NB4 (cell line): ENCODE measurements at regions not wholly inside any gene's neighbourhood (a gene's known extent, or its start where the extent isn't known, plus 50 kb on each side); places are given as distances from the start of the nearest gene placed in this dataset.

Experiments
- DNase-seq: peaks from one replicate; pipeline ENCODE4 v3.0.0; 2010; ENCODE audit warnings: low read depth
- H3K4me3 ChIP-seq: one replicate; pipeline ENCODE4 v1.5.1; 2011; ENCODE audit warnings: mild to moderate bottlenecking, low read depth, low read length, moderate library complexity
- CTCF ChIP-seq: IDR thresholded peaks from one replicate; pipeline ENCODE4 v1.5.1; 2012; ENCODE audit warnings: low read depth, low read length
- MYC ChIP-seq: IDR thresholded peaks from 2 replicates; pipeline ENCODE4 v1.6.1; 2011; ENCODE audit warnings: low read depth, low read length
- POLR2A ChIP-seq: IDR thresholded peaks from 2 replicates; pipeline ENCODE4 v1.6.1; 2011; ENCODE audit warnings: mild to moderate bottlenecking; ENCODE audit not compliant: insufficient read length; ENCODE audit errors: extremely low read depth
- TF ChIP-seq, protein P1 (sequence below): IDR thresholded peaks from 2 replicates; pipeline ENCODE4 v1.6.1; 2011; ENCODE audit warnings: low read depth, low read length

- H3K4me3 ChIP-seq = no peak overlapping the region
- TF ChIP-seq, protein P1, sequence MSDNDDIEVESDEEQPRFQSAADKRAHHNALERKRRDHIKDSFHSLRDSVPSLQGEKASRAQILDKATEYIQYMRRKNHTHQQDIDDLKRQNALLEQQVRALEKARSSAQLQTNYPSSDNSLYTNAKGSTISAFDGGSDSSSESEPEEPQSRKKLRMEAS = no peak
- no peak for TF ChIP-seq MYC
- no peak for TF ChIP-seq POLR2A
- TF ChIP-seq CTCF = no peak
Measured at GRCh38 chr2:185152186-185152585, 553.9 kb downstream of the ZNF804A start.

DNA sequence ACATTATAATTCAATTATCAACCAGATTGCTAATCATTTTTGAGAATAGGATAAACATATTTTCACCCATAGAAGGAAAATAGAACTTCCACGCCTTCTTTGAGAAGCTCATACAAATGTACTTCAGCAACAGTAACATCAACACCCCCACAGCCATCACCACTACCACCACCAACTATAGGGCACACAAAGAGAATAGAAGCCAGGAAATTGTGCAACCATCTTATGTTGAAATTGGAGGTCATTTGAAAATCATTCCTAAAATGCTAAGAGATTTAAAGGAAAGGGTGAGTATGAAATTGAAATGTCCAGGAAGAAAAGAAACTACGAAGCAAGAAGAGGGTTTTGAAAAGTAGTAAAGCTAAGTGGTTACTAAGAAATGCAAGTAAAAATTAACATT lies 563.4 kb downstream of the ZNF804A start:
- no peak for TF ChIP-seq CTCF
- TF ChIP-seq POLR2A = no peak
- no peak for TF ChIP-seq MYC
- TF ChIP-seq, protein P1 = no peak
- DNase-seq = peak; percentile 67
- no peak overlapping the region for H3K4me3 ChIP-seq

More at GRCh38 chr2:185152186-185152585, 553.9 kb downstream of the ZNF804A start:
- no peak for DNase-seq

- TF ChIP-seq, protein P1 = no peak
- TF ChIP-seq CTCF (no peak), MYC (no peak), POLR2A (no peak)
- no peak for DNase-seq
Measured at GRCh38 chr2:185174353-185174752, 564.3 kb upstream of the FSIP2 start.

DNA sequence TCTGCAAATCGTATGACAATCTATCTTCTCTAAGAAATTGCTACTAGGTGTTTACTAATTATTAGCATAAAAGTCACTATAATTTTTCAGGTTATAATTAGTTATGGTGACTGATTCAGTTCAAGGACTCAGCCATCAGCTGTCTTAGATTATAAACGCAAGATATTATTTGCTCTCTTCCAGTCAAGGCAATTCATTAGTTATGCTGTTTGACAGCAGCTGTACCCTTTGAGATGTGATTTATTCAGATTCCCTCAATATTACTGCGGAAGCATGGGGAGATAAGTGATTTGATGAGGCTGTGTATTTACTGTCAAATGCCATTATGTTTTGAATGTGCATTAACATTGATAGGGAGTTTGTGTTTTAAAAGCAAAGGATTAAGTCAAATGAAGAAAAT lies 558.9 kb upstream of the FSIP2 start:
- TF ChIP-seq MYC (no peak), CTCF (no peak), POLR2A (no peak)
- TF ChIP-seq, protein P1 = no peak
- DNase-seq = no peak
- H3K4me3 ChIP-seq = no peak overlapping the region

More at GRCh38 chr2:185174353-185174752, 564.3 kb upstream of the FSIP2 start:
- no peak overlapping the region for H3K4me3 ChIP-seq

DNA sequence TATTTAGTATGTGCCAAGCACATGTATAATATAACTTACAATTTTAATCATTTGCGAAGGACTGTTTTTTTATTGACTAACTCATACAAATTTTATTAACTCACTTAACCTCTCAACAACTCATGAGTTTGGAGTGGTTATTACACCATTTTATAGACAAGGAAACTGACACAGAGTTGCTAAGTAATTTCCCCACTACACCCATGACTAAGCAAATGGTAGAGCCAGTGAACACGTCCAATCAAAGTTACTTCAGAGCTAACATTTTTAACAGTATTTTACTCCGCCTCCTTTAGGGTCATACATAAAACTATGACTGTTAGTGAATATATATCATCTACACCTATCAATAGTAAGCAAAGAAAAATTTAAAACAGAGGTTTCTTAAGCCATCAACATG lies 556.7 kb upstream of the FSIP2 start:
- peak; percentile 56 for DNase-seq
- H3K4me3 ChIP-seq = no peak overlapping the region
- TF ChIP-seq POLR2A (no peak), MYC (no peak), CTCF (no peak)
- TF ChIP-seq, protein P1 = no peak

DNA sequence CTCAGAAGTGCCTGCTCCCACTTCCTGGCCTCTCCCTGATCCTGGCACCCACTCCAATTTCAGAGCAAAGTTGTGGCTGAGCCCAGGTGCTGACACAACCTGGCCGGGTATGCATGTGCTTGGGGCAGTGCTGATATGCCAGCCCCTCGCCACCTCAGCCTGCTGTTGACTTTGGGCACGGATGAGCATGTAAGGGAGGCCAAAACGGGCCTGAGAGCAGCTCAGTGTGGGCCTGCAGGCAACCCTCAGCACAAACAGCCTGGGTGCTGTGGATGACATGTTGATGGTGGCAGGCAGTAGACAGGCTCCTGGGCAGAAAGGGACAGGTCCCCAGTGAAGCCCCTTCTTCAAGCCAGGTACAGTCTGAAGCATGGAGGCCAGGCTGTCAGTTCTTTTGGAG lies 553.6 kb upstream of the FSIP2 start:
- TF ChIP-seq MYC (no peak), POLR2A (no peak), CTCF (no peak)
- TF ChIP-seq, protein P1 = no peak

More for the DNA sequence above, 553.6 kb upstream of the FSIP2 start:
- no peak overlapping the region for H3K4me3 ChIP-seq
- DNase-seq = no peak
